Renal cortex interstitium (tissue), 11 donors: ENCODE measurements at regions not wholly inside any gene's neighbourhood (a gene's known extent, or its start where the extent isn't known, plus 50 kb on each side); places are given as distances from the start of the nearest gene placed in this dataset.
A peak's percentile ranks its signal among the peaks of the same experiment; 100 is the strongest.
"Not testable (repeated sequence)": the region's sequence is repeated elsewhere in the genome, so short reads cannot be mapped to it uniquely, and the experiment has no call there.

Source experiments
- DNase-seq, 11 donors: peaks; one replicate each; pipeline ENCODE4 v3.0.0-alpha.2; 2013; ENCODE audit warnings: low read depth in 9 of 11, low spot score in 4 of 11; ENCODE audit errors: extremely low read depth in 1 of 11

GRCh38 chr1:143848859-143849258, 122.9 kb downstream of the FAM72C start:
- DNase-seq = not testable (repeated sequence)

GRCh38 chr1:143845193-143845592, 126.6 kb downstream of the FAM72C start:
- not testable (repeated sequence) for DNase-seq

- DNase-seq = not testable (repeated sequence)
Measured at GRCh38 chr1:143842058-143842457, 129.7 kb downstream of the FAM72C start.

GRCh38 chr1:143839182-143839581, 132.6 kb downstream of the FAM72C start:
- not testable (repeated sequence) for DNase-seq

GRCh38 chr1:143838598-143838929, 133.2 kb downstream of the FAM72C start:
- not testable (repeated sequence) for DNase-seq

GRCh38 chr1:143837924-143838597, 133.7 kb downstream of the FAM72C start:
- DNase-seq = not testable (repeated sequence)

GRCh38 chr1:143833376-143833775, 138.4 kb downstream of the FAM72C start:
- not testable (repeated sequence) for DNase-seq

GRCh38 chr1:143832379-143832716, 139.4 kb downstream of the FAM72C start:
- DNase-seq = not testable (repeated sequence)

- DNase-seq = not testable (repeated sequence)
Measured at GRCh38 chr1:143831479-143832378, 140.1 kb downstream of the FAM72C start.

GRCh38 chr1:143826162-143826561, 145.6 kb downstream of the FAM72C start:
- DNase-seq = not testable (repeated sequence)

GRCh38 chr1:143824266-143824665, 147.5 kb downstream of the FAM72C start:
- not testable (repeated sequence) for DNase-seq

- DNase-seq = not testable (repeated sequence)
Measured at GRCh38 chr1:143820058-143820457, 151.7 kb downstream of the FAM72C start.

- not testable (repeated sequence) for DNase-seq
Measured at GRCh38 chr1:143816369-143816768, 155.4 kb downstream of the FAM72C start.

- not testable (repeated sequence) for DNase-seq
Measured at GRCh38 chr1:143805374-143805773, 166.4 kb downstream of the FAM72C start.

GRCh38 chr1:143804707-143805356, 167.0 kb downstream of the FAM72C start:
- DNase-seq = not testable (repeated sequence)

GRCh38 chr1:143803927-143804411, 167.8 kb downstream of the FAM72C start:
- peak in 6 of 11 donors; percentile 13 to 27 (median 19) for DNase-seq

GRCh38 chr1:143803095-143803494, 168.7 kb downstream of the FAM72C start:
- not testable (repeated sequence) for DNase-seq

- not testable (repeated sequence) for DNase-seq
Measured at GRCh38 chr1:143799568-143800187, 172.1 kb downstream of the FAM72C start.

GRCh38 chr1:143796369-143796768, 175.4 kb downstream of the FAM72C start:
- DNase-seq = not testable (repeated sequence)
